B cell (primary cell): ENCODE measurements at regions not wholly inside any gene's neighbourhood (a gene's known extent, or its start where the extent isn't known, plus 50 kb on each side); places are given as distances from the start of the nearest gene placed in this dataset.

ENCODE experiments used
- ATAC-seq: fragments of 200-7000 bp; cut with Tn5 transposase; one replicate; pipeline ENCODE4 v1.10.0; 2021; ENCODE audit warnings: low read depth, mild to moderate bottlenecking, moderate number of reproducible peaks, moderate library complexity
- CTCF ChIA-PET: fragments of 350-600 bp; sonication (Branson Sonifier 250); formaldehyde crosslinking; loops from one replicate; lab custom pipeline; 2021; ENCODE audit warnings: antibody characterized with exemption, inconsistent platforms; lab: Charles Lee
- POLR2A ChIA-PET: fragments of 350-600 bp; sonication (Branson Sonifier 250); formaldehyde crosslinking; loops from one replicate; lab custom pipeline; 2021; ENCODE audit warnings: antibody characterized with exemption; lab: Charles Lee
- DNase-seq: peaks from one replicate; pipeline ENCODE4 v3.0.0; 2013
- H2AFZ ChIP-seq: 2 replicates; pipeline ENCODE4 v1.6.1; 2012; ENCODE audit warnings: mild to moderate bottlenecking, low read depth, low read length; ENCODE audit not compliant: insufficient read depth, poor library complexity, severe bottlenecking
- H3K27ac ChIP-seq, 2 donors: 1 replicate in 1 of 2; 2 replicates in 1 of 2; pipeline ENCODE4 v1.5.1; 2012 to 2013; ENCODE audit warnings: low read length in 2 of 2, mild to moderate bottlenecking in 2 of 2, moderate library complexity in 1 of 2
- H3K27me3 ChIP-seq, 4 experiments: fragments of 200-600 bp in 1 of 4; sonication (generic) in 1 of 4; replicated peaks in 1 of 4; 1 replicate in 2 of 4; 2 replicates in 2 of 4; pipeline versions ENCODE4 v1.6.1 to v1.7.0; 2013 to 2016; ENCODE audit warnings: low read length in 3 of 4, mild to moderate bottlenecking in 2 of 4, mixed read lengths in 1 of 4, moderate library complexity in 1 of 4; ENCODE audit not compliant: insufficient read depth in 4 of 4, control insufficient read depth in 3 of 4; ENCODE audit errors: control extremely low read depth in 1 of 4
- H3K36me3 ChIP-seq, 2 experiments: replicated peaks in 1 of 2; 1 replicate in 1 of 2; 2 replicates in 1 of 2; pipeline versions ENCODE4 v1.6.1 to v1.7.1; 2013; ENCODE audit warnings: low read length in 1 of 2; ENCODE audit not compliant: insufficient read depth in 2 of 2, control insufficient read depth in 1 of 2; ENCODE audit errors: control extremely low read depth in 1 of 2, extremely low read depth in 1 of 2
- H3K4me1 ChIP-seq, 2 donors: fragments of 200-600 bp in 1 of 2; sonication (generic) in 1 of 2; 1 replicate in 1 of 2; 2 replicates in 1 of 2; pipeline versions ENCODE4 v1.5.1 to v1.6.1; 2013 to 2017; ENCODE audit warnings: low read length in 2 of 2; ENCODE audit not compliant: control insufficient read depth in 2 of 2, insufficient read depth in 2 of 2
- H3K4me2 ChIP-seq: replicated peaks from 2 replicates; pipeline ENCODE3; 2012; ENCODE audit warnings: mild to moderate bottlenecking, low read depth, low read length; ENCODE audit not compliant: poor library complexity, severe bottlenecking
- H3K4me3 ChIP-seq, 5 experiments: fragments of 200-600 bp in 1 of 5; sonication (generic) in 1 of 5; 1 replicate in 3 of 5; 2 replicates in 2 of 5; pipeline versions ENCODE4 v1.5.1 to v1.7.0; 2011 to 2016; ENCODE audit warnings: low read length in 4 of 5, mild to moderate bottlenecking in 4 of 5, low read depth in 2 of 5, control low read depth in 1 of 5, moderate library complexity in 1 of 5; ENCODE audit not compliant: insufficient read depth in 1 of 5; ENCODE audit errors: control extremely low read depth in 1 of 5, extremely low read depth in 1 of 5
- H3K79me2 ChIP-seq: fragments of 200-600 bp; sonication (generic); one replicate; pipeline ENCODE4 v1.6.0; 2016; ENCODE audit warnings: low read length; ENCODE audit not compliant: control insufficient read depth, insufficient read depth
- H3K9ac ChIP-seq: fragments of 200-600 bp; sonication (generic); 2 replicates; pipeline ENCODE4 v1.6.1; 2017; ENCODE audit warnings: mild to moderate bottlenecking, low read length, moderate library complexity
- H3K9me3 ChIP-seq, 3 donors: one replicate each; pipeline versions ENCODE4 v1.6.1 to v1.7.1; 2013; ENCODE audit warnings: low read length in 2 of 3; ENCODE audit not compliant: control insufficient read depth in 2 of 3, insufficient read depth in 1 of 3; ENCODE audit errors: control extremely low read depth in 1 of 3
- H4K20me1 ChIP-seq: 2 replicates; pipeline ENCODE4 v1.6.0; 2012; ENCODE audit warnings: mild to moderate bottlenecking, low read length; ENCODE audit not compliant: insufficient read depth, control insufficient read depth, poor library complexity, severe bottlenecking
- H3K27ac Mint-ChIP-seq: one replicate; pipeline ENCODE4 v1.8.0; 2021; ENCODE audit warnings: mixed read lengths
- H3K27me3 Mint-ChIP-seq: one replicate; pipeline ENCODE4 v1.8.0; 2021; ENCODE audit warnings: mixed read lengths
- H3K4me1 Mint-ChIP-seq: one replicate; pipeline ENCODE4 v1.8.0; 2021; ENCODE audit warnings: mixed read lengths
- H3K4me3 Mint-ChIP-seq: one replicate; pipeline ENCODE4 v1.8.0; 2021; ENCODE audit warnings: mixed read lengths
- H3K9me3 Mint-ChIP-seq: one replicate; pipeline ENCODE4 v1.8.0; 2022; ENCODE audit warnings: mixed read lengths; ENCODE audit not compliant: insufficient read depth
- CTCF ChIP-seq: fragments of 200-600 bp; IDR thresholded peaks from one replicate; pipeline ENCODE4 v1.8.0; 2022; ENCODE audit warnings: antibody characterized with exemption, mild to moderate bottlenecking
- EZH2 ChIP-seq: IDR thresholded peaks from 2 replicates; pipeline ENCODE4 v1.6.1; 2012; ENCODE audit warnings: borderline replicate concordance, low read depth, mild to moderate bottlenecking, moderate library complexity, low read length; ENCODE audit not compliant: insufficient read depth, poor library complexity, severe bottlenecking
- WGBS: methylation state at CpG from one replicate; pipeline ENCODE4 v1.1.5; 2013; ENCODE audit warnings: missing lambda C conversion rate; ENCODE audit not compliant: insufficient coverage; 5-methylcytosine and 5-hydroxymethylcytosine counted together
- intact Hi-C: fragments of 100-400 bp; cut with micrococcal nuclease; formaldehyde crosslinking; loops from one replicate; pipeline ENCODE4 v1.10.0; 2022

- no peak overlapping the region for H2AFZ ChIP-seq
- WGBS, result no CpG with 5 or more reads among the region's 1 CpG
- no peak overlapping the region for H3K27ac Mint-ChIP-seq
- no peaks in the 10 kb centered on the region for H4K20me1 ChIP-seq
- no peak overlapping the region for H3K9ac ChIP-seq
- H3K79me2 ChIP-seq, result no peaks in the 10 kb centered on the region
- H3K4me1 Mint-ChIP-seq, result no peaks in the 10 kb centered on the region
- H3K36me3 ChIP-seq, result no peaks in the 10 kb centered on the region
- ChIA-PET CTCF (no interaction called here), POLR2A (no interaction called here)
- ATAC-seq, result no peak
- H3K4me1 ChIP-seq, result no peaks in the 10 kb centered on the region
- no peak overlapping the region for H3K4me3 ChIP-seq
- H3K27me3 ChIP-seq, result no peaks in the 10 kb centered on the region
- H3K4me3 Mint-ChIP-seq, result no peak overlapping the region
- H3K4me2 ChIP-seq, result no peak overlapping the region
- no peaks in the 10 kb centered on the region for H3K9me3 Mint-ChIP-seq
- no peaks in the 10 kb centered on the region for H3K9me3 ChIP-seq
- intact Hi-C loops, result no loop called here
- no peak for DNase-seq
- H3K27ac ChIP-seq, result no peak overlapping the region
- no peaks in the 10 kb centered on the region for H3K27me3 Mint-ChIP-seq
- TF ChIP-seq CTCF, result no peak
- no peak for TF ChIP-seq EZH2
Observed at GRCh38 chr1:102693345-102693744, 415.0 kb downstream of the COL11A1 start.

- Histone ChIP-seq H3K4me3 (no peak overlapping the region), H3K9me3 (no peaks in the 10 kb centered on the region), H3K4me1 (no peaks in the 10 kb centered on the region), H3K9ac (no peak overlapping the region), H2AFZ (no peak overlapping the region), H3K27me3 (no peaks in the 10 kb centered on the region), H3K79me2 (no peaks in the 10 kb centered on the region), H4K20me1 (no peaks in the 10 kb centered on the region), H3K4me2 (no peak overlapping the region), H3K27ac (no peak overlapping the region), H3K36me3 (no peaks in the 10 kb centered on the region)
- Mint-ChIP-seq H3K27ac (no peak overlapping the region), H3K4me3 (no peak overlapping the region), H3K27me3 (no peaks in the 10 kb centered on the region), H3K9me3 (no peaks in the 10 kb centered on the region), H3K4me1 (no peaks in the 10 kb centered on the region)
- CTCF ChIA-PET, result no interaction called here
- no CpG with 5 or more reads among the region's 1 CpG for WGBS
- no peak for TF ChIP-seq CTCF
- TF ChIP-seq EZH2, result no peak
- no peak for DNase-seq
- POLR2A ChIA-PET, result no interaction called here
- intact Hi-C loops, result no loop called here
- no peak for ATAC-seq
Observed at GRCh38 chr1:102691592-102692090, 416.7 kb downstream of the COL11A1 start.
